ENCODE measurements at regions not wholly inside any gene's neighbourhood (a gene's known extent, or its start where the extent isn't known, plus 50 kb on each side); places are given as distances from the start of the nearest gene placed in this dataset.

- TF ChIP-seq CTCF (conservative IDR thresholded peaks at IDR 0.05) (peak; percentile 76), ZFX (IDR thresholded peaks at IDR 0.05) (no peak)
These were observed 380.1 kb downstream of the NUF2 start for GRCh38 chr1:163701783-163702374.
